Testis (tissue), 2 donors: ENCODE measurements at regions not wholly inside any gene's neighbourhood (a gene's known extent, or its start where the extent isn't known, plus 50 kb on each side); places are given as distances from the start of the nearest gene placed in this dataset.

Source experiments
- DNase-seq: peaks from one replicate; pipeline ENCODE4 v3.0.0-alpha.2; 2019
- H3K27ac ChIP-seq, 2 donors: fragments of 200-600 bp; sonication (generic); one replicate each; pipeline ENCODE4 v1.5.1; 2019
- H3K27me3 ChIP-seq: fragments of 200-600 bp; sonication (generic); one replicate; pipeline ENCODE4 v1.5.1; 2019
- H3K36me3 ChIP-seq: fragments of 200-600 bp; sonication (generic); one replicate; pipeline ENCODE4 v1.5.1; 2017; ENCODE audit warnings: low read depth; ENCODE audit errors: missing control alignments
- H3K4me1 ChIP-seq: fragments of 200-600 bp; sonication (generic); one replicate; pipeline ENCODE4 v1.5.1; 2019
- H3K4me3 ChIP-seq, 2 donors: fragments of 200-600 bp; sonication (generic); one replicate each; pipeline ENCODE4 v1.5.1; 2017 to 2019
- H3K9me3 ChIP-seq: fragments of 200-600 bp; sonication (generic); one replicate; pipeline ENCODE4 v1.5.1; 2017
- CTCF ChIP-seq, 3 experiments: fragments of 450-650 bp in 2 of 3; fragments of 200-600 bp in 1 of 3; sonication (generic) in 1 of 3; IDR thresholded peaks; one replicate each; pipeline ENCODE4 v1.5.1; 2016 to 2019; ENCODE audit warnings: antibody characterized with exemption in 3 of 3, mild to moderate bottlenecking in 2 of 3, moderate library complexity in 1 of 3
- POLR2A ChIP-seq: fragments of 450-650 bp; IDR thresholded peaks from one replicate; pipeline ENCODE4 v1.6.1; 2017; ENCODE audit warnings: antibody characterized with exemption, mild to moderate bottlenecking, moderate library complexity
- WGBS, 2 donors: methylation state at CpG; one replicate each; pipeline ENCODE4 v1.1.5; 2018; 5-methylcytosine and 5-hydroxymethylcytosine counted together
- intact Hi-C: fragments of 100-400 bp; cut with DNase I; formaldehyde crosslinking; loops from one replicate; pipeline ENCODE4 v1.15.1; 2023; ENCODE audit warnings: low total_unique reads

DNA sequence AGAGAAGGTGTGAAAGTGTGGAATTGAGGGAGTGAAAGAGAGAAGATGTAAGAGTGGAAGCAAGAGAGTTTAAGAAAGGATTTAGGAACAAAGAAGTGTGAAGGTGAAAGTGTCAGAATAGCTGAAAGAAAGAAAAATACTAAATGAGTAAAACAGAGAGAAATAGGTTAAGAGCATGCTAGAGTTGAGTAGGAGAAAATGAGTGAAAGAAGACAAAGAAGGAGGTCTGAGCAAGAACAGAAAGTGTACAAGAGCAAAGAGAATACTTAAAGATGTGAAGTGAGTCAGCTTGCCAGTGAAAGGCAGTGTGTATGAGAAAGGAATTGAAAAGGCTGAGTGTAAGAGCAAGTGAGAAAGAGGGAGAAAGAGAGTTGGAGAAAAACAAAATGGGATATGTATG is 348.8 kb upstream of the BCHE start:
- TF ChIP-seq POLR2A (no peak), CTCF (IDR thresholded peaks at IDR 0.05) (no peak)
- DNase-seq: no peak

GRCh38 chr3:166177130-166177529 is 339.9 kb upstream of the BCHE start:
- DNase-seq: no peak
- Histone ChIP-seq H3K27ac (no peak overlapping the region), H3K9me3 (no peaks in the 10 kb centered on the region), H3K27me3 (no peaks in the 10 kb centered on the region), H3K4me1 (no peaks in the 10 kb centered on the region), H3K4me3 (no peak overlapping the region), H3K36me3 (no peaks in the 10 kb centered on the region)
- 87% methylated on average over 1 of the region's 1 CpG; no CpG with 5 or more reads in 1 of the 2 donors for WGBS, 2 donors
- intact Hi-C loops: no loop called here
- TF ChIP-seq CTCF (IDR thresholded peaks at IDR 0.05) (no peak), POLR2A (no peak)

More for the DNA sequence above, 348.8 kb upstream of the BCHE start:
- Histone ChIP-seq H3K36me3 (no peaks in the 10 kb centered on the region), H3K4me1 (no peaks in the 10 kb centered on the region), H3K4me3 (no peak overlapping the region), H3K9me3 (no peaks in the 10 kb centered on the region), H3K27ac (no peak overlapping the region), H3K27me3 (no peaks in the 10 kb centered on the region)
- intact Hi-C loops: no loop called here

GRCh38 chr3:166171695-166172094 is 334.5 kb upstream of the BCHE start:
- no peak for TF ChIP-seq POLR2A
- TF ChIP-seq CTCF (IDR thresholded peaks at IDR 0.05): no peak
- Histone ChIP-seq H3K4me3 (no peak overlapping the region), H3K27ac (no peak overlapping the region), H3K36me3 (no peaks in the 10 kb centered on the region), H3K9me3 (no peaks in the 10 kb centered on the region), H3K27me3 (no peaks in the 10 kb centered on the region), H3K4me1 (no peaks in the 10 kb centered on the region)
- WGBS, 2 donors: 87 to 92% methylated on average over 3 of the region's 3 CpGs
- no peak for DNase-seq
- intact Hi-C loops: no loop called here

- no peak overlapping the region for H3K27ac ChIP-seq
- WGBS, 2 donors: 81 to 92% methylated on average over 1 of the region's 1 CpG
- H3K9me3 ChIP-seq: no peaks in the 10 kb centered on the region
- no peaks in the 10 kb centered on the region for H3K36me3 ChIP-seq
- H3K4me1 ChIP-seq: no peaks in the 10 kb centered on the region
- H3K27me3 ChIP-seq: no peaks in the 10 kb centered on the region
- TF ChIP-seq POLR2A: no peak
- no peak for TF ChIP-seq CTCF (IDR thresholded peaks at IDR 0.05)
- no peak overlapping the region for H3K4me3 ChIP-seq
- no peak for DNase-seq
- intact Hi-C loops: no loop called here
Observed at GRCh38 chr3:166169681-166170080, 332.5 kb upstream of the BCHE start.

GRCh38 chr3:166127969-166128368 is 290.7 kb upstream of the BCHE start:
- TF ChIP-seq CTCF (IDR thresholded peaks at IDR 0.05) (no peak), POLR2A (no peak)
- no peaks in the 10 kb centered on the region for H3K27me3 ChIP-seq
- no peak for DNase-seq
- H3K27ac ChIP-seq: no peak overlapping the region
- H3K4me3 ChIP-seq: no peak overlapping the region
- no peaks in the 10 kb centered on the region for H3K9me3 ChIP-seq
- no peaks in the 10 kb centered on the region for H3K4me1 ChIP-seq
- intact Hi-C loops: no loop called here
- H3K36me3 ChIP-seq: no peaks in the 10 kb centered on the region
- 91 to 100% methylated on average over 1 of the region's 1 CpG for WGBS, 2 donors
